GM23338 (cell line): ENCODE measurements at regions not wholly inside any gene's neighbourhood (a gene's known extent, or its start where the extent isn't known, plus 50 kb on each side); places are given as distances from the start of the nearest gene placed in this dataset.

Experiments
- ATAC-seq: fragments of 200-7000 bp; cut with Tn5 transposase; 3 replicates; pipeline ENCODE4 v1.9.1; 2020
- DNase-seq: peaks from one replicate; pipeline ENCODE4 v3.0.0-alpha.2; 2015; ENCODE audit warnings: low spot score
- H2AFZ ChIP-seq: fragments of 200-600 bp; sonication (generic); 2 replicates; pipeline ENCODE4 v1.8.0; 2016; ENCODE audit warnings: antibody characterized with exemption, mild to moderate bottlenecking, moderate library complexity
- H3F3A ChIP-seq: fragments of 200-600 bp; sonication (generic); replicated peaks from 2 replicates; pipeline ENCODE4 v1.8.0; 2017; ENCODE audit warnings: antibody characterized with exemption, mixed run types, low read depth
- H3K27ac ChIP-seq: fragments of 200-600 bp; sonication (generic); 2 replicates; pipeline ENCODE4 v1.6.1; 2016; ENCODE audit warnings: low read depth
- H3K27me3 ChIP-seq: fragments of 200-600 bp; sonication (generic); 2 replicates; pipeline ENCODE4 v1.8.0; 2016; ENCODE audit warnings: mild to moderate bottlenecking, mixed run types, moderate library complexity; ENCODE audit not compliant: insufficient read depth
- H3K36me3 ChIP-seq: fragments of 200-600 bp; sonication (generic); 2 replicates; pipeline ENCODE4 v1.8.0; 2016; ENCODE audit warnings: mild to moderate bottlenecking; ENCODE audit not compliant: insufficient read depth
- H3K4me1 ChIP-seq: fragments of 200-600 bp; sonication (generic); 2 replicates; pipeline ENCODE4 v1.8.0; 2016; ENCODE audit warnings: mild to moderate bottlenecking, moderate library complexity; ENCODE audit not compliant: insufficient read depth
- H3K4me2 ChIP-seq: fragments of 200-600 bp; sonication (generic); 2 replicates; pipeline ENCODE4 v1.7.1; 2017; ENCODE audit warnings: mixed run types
- H3K4me3 ChIP-seq: fragments of 200-600 bp; sonication (generic); 2 replicates; pipeline ENCODE4 v1.6.1; 2016; ENCODE audit warnings: mixed run types
- H3K79me2 ChIP-seq: fragments of 200-600 bp; sonication (generic); replicated peaks from 2 replicates; pipeline ENCODE4 v1.8.0; 2017; ENCODE audit warnings: mild to moderate bottlenecking; ENCODE audit not compliant: insufficient read depth
- H3K9me2 ChIP-seq: fragments of 200-600 bp; sonication (generic); 2 replicates; pipeline ENCODE4 v1.8.0; 2017; ENCODE audit not compliant: insufficient read depth
- H4K20me1 ChIP-seq: fragments of 200-600 bp; sonication (generic); replicated peaks from 2 replicates; pipeline ENCODE4 v1.8.0; 2017; ENCODE audit warnings: mild to moderate bottlenecking; ENCODE audit not compliant: insufficient read depth
- H3K27ac Mint-ChIP-seq: 2 replicates; pipeline ENCODE4 v1.8.0; 2020; ENCODE audit warnings: inconsistent platforms, mild to moderate bottlenecking, moderate library complexity, mixed read lengths
- H3K27me3 Mint-ChIP-seq: 3 replicates; pipeline ENCODE4 v1.8.0; 2022; ENCODE audit warnings: low read depth, mild to moderate bottlenecking, moderate library complexity, mixed read lengths, inconsistent platforms; ENCODE audit not compliant: insufficient read depth, poor library complexity
- H3K36me3 Mint-ChIP-seq: 3 replicates; pipeline ENCODE4 v1.8.0; 2021; ENCODE audit warnings: low read depth, mild to moderate bottlenecking, inconsistent platforms, moderate library complexity, mixed read lengths
- H3K4me1 Mint-ChIP-seq: 3 replicates; pipeline ENCODE4 v1.8.0; 2020; ENCODE audit warnings: mild to moderate bottlenecking, inconsistent platforms, mixed read lengths
- H3K4me3 Mint-ChIP-seq: 3 replicates; pipeline ENCODE4 v1.8.0; 2021; ENCODE audit warnings: moderate library complexity, mild to moderate bottlenecking, inconsistent platforms, mixed read lengths
- H3K9me3 Mint-ChIP-seq: 3 replicates; pipeline ENCODE4 v1.8.0; 2020; ENCODE audit warnings: moderate library complexity, mild to moderate bottlenecking, inconsistent platforms, mixed read lengths
- CREB1 ChIP-seq: fragments of 250-450 bp; sonication (Bioruptor Pico); IDR thresholded peaks from 2 replicates; pipeline ENCODE4 v1.5.0; 2020; ENCODE audit warnings: low read depth, mild to moderate bottlenecking, moderate library complexity
- CTCF ChIP-seq, 2 experiments: fragments of 200-600 bp in 1 of 2; sonication (generic) in 1 of 2; conservative IDR thresholded peaks; 2 replicates each; pipeline versions ENCODE4 v1.5.1 to v1.6.1; 2016 to 2017; ENCODE audit warnings: antibody characterized with exemption in 2 of 2, low read depth in 2 of 2, mild to moderate bottlenecking in 2 of 2, moderate library complexity in 1 of 2
- ETS1 ChIP-seq: IDR thresholded peaks from 2 replicates; pipeline ENCODE4 v1.6.1; 2016; ENCODE audit warnings: antibody characterized with exemption
- EZH2 ChIP-seq: fragments of 200-600 bp; sonication (generic); IDR thresholded peaks from one replicate; pipeline ENCODE4 v1.8.0; 2017; ENCODE audit warnings: antibody characterized with exemption, mild to moderate bottlenecking, low read depth; ENCODE audit not compliant: unreplicated experiment
- EZH2phosphoT487 ChIP-seq: fragments of 200-600 bp; sonication (generic); IDR thresholded peaks from one replicate; pipeline ENCODE4 v1.8.1; 2018; ENCODE audit warnings: antibody characterized with exemption; ENCODE audit not compliant: unreplicated experiment
- JUNB ChIP-seq: IDR thresholded peaks from one replicate; pipeline ENCODE4 v1.6.1; 2016; ENCODE audit warnings: antibody characterized with exemption; ENCODE audit not compliant: unreplicated experiment
- NANOG ChIP-seq: IDR thresholded peaks from 2 replicates; pipeline ENCODE4 v1.6.1; 2016; ENCODE audit warnings: antibody characterized with exemption, borderline replicate concordance
- POLR2AphosphoS5 ChIP-seq: IDR thresholded peaks from 2 replicates; pipeline ENCODE4 v1.6.1; 2016; ENCODE audit warnings: antibody characterized with exemption, low read depth
- STAT1 ChIP-seq: IDR thresholded peaks from one replicate; pipeline ENCODE4 v1.6.1; 2016; ENCODE audit warnings: antibody characterized with exemption; ENCODE audit not compliant: unreplicated experiment
- ZNF114 ChIP-seq: fragments of 250-450 bp; sonication (Bioruptor Pico); IDR thresholded peaks from 2 replicates; pipeline ENCODE4 v1.5.0; 2020; ENCODE audit warnings: mild to moderate bottlenecking, moderate library complexity
- ZNF331 ChIP-seq: fragments of 250-450 bp; sonication (Bioruptor Pico); IDR thresholded peaks from 2 replicates; pipeline ENCODE4 v1.5.0; 2020; ENCODE audit warnings: low read depth, mild to moderate bottlenecking, moderate library complexity
- ZNF462 ChIP-seq: fragments of 250-450 bp; sonication (Bioruptor Pico); IDR thresholded peaks from 2 replicates; pipeline ENCODE4 v1.5.0; 2020; ENCODE audit warnings: mild to moderate bottlenecking, moderate library complexity
- TF ChIP-seq, protein P1 (sequence below): IDR thresholded peaks from one replicate; pipeline ENCODE4 v1.6.1; 2018; ENCODE audit warnings: antibody characterized with exemption; ENCODE audit not compliant: unreplicated experiment

GRCh38 chr5:6311568-6312501 lies 66.5 kb downstream of the MED10 start:
- no peak overlapping the region for H2AFZ ChIP-seq
- H4K20me1 ChIP-seq = 0 out of 2 replicates have a peak, but pooled peaks cover 4% of the 10 kb centered on the region
- no peaks in the 10 kb centered on the region for H3F3A ChIP-seq
- H3K9me2 ChIP-seq = no peaks in the 10 kb centered on the region
- no peaks in the 10 kb centered on the region for H3K4me1 Mint-ChIP-seq
- H3K4me2 ChIP-seq = no peak overlapping the region
- no peaks in the 10 kb centered on the region for H3K36me3 Mint-ChIP-seq
- no peak overlapping the region for H3K27ac Mint-ChIP-seq
- no peaks in the 10 kb centered on the region for H3K79me2 ChIP-seq
- no peak overlapping the region for H3K4me3 Mint-ChIP-seq
- H3K27me3 ChIP-seq = peaks cover 34% of the 10 kb centered on the region
- H3K4me3 ChIP-seq = no peak overlapping the region
- no peaks in the 10 kb centered on the region for H3K9me3 Mint-ChIP-seq
- no peak overlapping the region for H3K27ac ChIP-seq
- ATAC-seq (no peak), DNase-seq (no peak)
- TF ChIP-seq, protein P1, sequence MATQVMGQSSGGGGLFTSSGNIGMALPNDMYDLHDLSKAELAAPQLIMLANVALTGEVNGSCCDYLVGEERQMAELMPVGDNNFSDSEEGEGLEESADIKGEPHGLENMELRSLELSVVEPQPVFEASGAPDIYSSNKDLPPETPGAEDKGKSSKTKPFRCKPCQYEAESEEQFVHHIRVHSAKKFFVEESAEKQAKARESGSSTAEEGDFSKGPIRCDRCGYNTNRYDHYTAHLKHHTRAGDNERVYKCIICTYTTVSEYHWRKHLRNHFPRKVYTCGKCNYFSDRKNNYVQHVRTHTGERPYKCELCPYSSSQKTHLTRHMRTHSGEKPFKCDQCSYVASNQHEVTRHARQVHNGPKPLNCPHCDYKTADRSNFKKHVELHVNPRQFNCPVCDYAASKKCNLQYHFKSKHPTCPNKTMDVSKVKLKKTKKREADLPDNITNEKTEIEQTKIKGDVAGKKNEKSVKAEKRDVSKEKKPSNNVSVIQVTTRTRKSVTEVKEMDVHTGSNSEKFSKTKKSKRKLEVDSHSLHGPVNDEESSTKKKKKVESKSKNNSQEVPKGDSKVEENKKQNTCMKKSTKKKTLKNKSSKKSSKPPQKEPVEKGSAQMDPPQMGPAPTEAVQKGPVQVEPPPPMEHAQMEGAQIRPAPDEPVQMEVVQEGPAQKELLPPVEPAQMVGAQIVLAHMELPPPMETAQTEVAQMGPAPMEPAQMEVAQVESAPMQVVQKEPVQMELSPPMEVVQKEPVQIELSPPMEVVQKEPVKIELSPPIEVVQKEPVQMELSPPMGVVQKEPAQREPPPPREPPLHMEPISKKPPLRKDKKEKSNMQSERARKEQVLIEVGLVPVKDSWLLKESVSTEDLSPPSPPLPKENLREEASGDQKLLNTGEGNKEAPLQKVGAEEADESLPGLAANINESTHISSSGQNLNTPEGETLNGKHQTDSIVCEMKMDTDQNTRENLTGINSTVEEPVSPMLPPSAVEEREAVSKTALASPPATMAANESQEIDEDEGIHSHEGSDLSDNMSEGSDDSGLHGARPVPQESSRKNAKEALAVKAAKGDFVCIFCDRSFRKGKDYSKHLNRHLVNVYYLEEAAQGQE = no peak
- TF ChIP-seq NANOG = no peak
- TF ChIP-seq POLR2AphosphoS5 = no peak
- no peak for TF ChIP-seq ZNF114 (CRISPR knock-in tag)
- TF ChIP-seq EZH2phosphoT487 = no peak
- no peak for TF ChIP-seq STAT1
- TF ChIP-seq ETS1 = no peak
- no peak for TF ChIP-seq CREB1 (CRISPR knock-in tag)
- no peak for TF ChIP-seq ZNF331 (CRISPR knock-in tag)
- TF ChIP-seq CTCF (conservative IDR thresholded peaks at IDR 0.05; ENCODE audit: low read depth in 2 of 2) = no peak
- no peak for TF ChIP-seq ZNF462 (CRISPR knock-in tag)
- TF ChIP-seq JUNB = no peak
- TF ChIP-seq EZH2 = no peak
- no peaks in the 10 kb centered on the region; the same call in 1 of the 2 replicates for H3K36me3 ChIP-seq
- no peaks in the 10 kb centered on the region for H3K4me1 ChIP-seq
- H3K27me3 Mint-ChIP-seq = peaks cover 16% of the 10 kb centered on the region
